ENCODE measurements at regions not wholly inside any gene's neighbourhood (a gene's known extent, or its start where the extent isn't known, plus 50 kb on each side); places are given as distances from the start of the nearest gene placed in this dataset.

DNA sequence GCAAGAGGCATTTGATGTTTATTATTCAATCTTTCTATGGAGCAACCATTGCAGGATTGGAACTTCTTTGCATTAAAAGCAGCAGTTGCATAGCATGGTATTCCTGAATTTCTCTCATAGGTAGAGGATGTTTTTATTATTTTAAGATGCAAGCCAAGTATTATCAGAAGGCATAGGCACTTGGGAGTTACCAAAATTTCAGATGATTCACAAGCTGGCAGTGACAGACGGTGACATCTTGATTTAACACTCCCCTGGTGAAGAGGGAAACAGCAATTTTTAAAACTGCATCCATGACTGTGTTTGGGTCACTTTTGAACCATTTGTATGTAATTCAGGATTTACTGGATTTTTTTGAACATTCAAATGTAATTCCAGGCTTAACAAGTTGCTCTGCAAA lies 654.3 kb downstream of the SLC4A3 start:
- TF ChIP-seq, protein P1, sequence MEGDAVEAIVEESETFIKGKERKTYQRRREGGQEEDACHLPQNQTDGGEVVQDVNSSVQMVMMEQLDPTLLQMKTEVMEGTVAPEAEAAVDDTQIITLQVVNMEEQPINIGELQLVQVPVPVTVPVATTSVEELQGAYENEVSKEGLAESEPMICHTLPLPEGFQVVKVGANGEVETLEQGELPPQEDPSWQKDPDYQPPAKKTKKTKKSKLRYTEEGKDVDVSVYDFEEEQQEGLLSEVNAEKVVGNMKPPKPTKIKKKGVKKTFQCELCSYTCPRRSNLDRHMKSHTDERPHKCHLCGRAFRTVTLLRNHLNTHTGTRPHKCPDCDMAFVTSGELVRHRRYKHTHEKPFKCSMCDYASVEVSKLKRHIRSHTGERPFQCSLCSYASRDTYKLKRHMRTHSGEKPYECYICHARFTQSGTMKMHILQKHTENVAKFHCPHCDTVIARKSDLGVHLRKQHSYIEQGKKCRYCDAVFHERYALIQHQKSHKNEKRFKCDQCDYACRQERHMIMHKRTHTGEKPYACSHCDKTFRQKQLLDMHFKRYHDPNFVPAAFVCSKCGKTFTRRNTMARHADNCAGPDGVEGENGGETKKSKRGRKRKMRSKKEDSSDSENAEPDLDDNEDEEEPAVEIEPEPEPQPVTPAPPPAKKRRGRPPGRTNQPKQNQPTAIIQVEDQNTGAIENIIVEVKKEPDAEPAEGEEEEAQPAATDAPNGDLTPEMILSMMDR (IDR thresholded peaks at IDR 0.05), result no peak
- Histone ChIP-seq H3K4me3 (no peak overlapping the region), H3K27ac (no peak overlapping the region)
- DNase-seq (ENCODE audit: low spot score), result no peak

GRCh38 chr2:220282236-220282635 lies 654.8 kb downstream of the SLC4A3 start:
- no peak for DNase-seq (ENCODE audit: low spot score)
- TF ChIP-seq, protein P1 (IDR thresholded peaks at IDR 0.05), result no peak
- H3K27ac ChIP-seq, result no peak overlapping the region

DNA sequence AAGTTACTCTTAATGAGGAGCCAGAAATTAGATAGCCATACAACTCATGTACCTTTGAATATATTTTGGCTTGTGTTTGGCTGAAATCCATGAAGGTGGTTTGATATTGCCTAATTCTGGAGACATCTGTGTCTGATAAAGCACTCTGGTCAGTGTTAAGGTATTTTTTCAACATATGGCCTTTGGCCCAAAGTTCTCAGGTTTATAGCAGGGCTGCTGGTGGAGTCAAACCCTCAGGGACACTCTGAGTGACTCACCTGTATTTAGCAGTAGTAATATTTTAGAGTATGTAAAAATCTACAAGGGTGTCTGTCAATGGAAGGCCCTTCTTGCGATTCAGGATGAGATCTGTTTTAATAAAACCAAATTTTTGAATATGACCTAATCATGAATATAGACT lies 666.5 kb downstream of the SLC4A3 start:
- TF ChIP-seq, protein P1 (IDR thresholded peaks at IDR 0.05), result no peak
- no peak for DNase-seq (ENCODE audit: low spot score)
- H3K27ac ChIP-seq, result no peak overlapping the region
- no peak overlapping the region for H3K4me3 ChIP-seq

More at GRCh38 chr2:220282236-220282635, 654.8 kb downstream of the SLC4A3 start:
- H3K4me3 ChIP-seq, result no peak overlapping the region

DNA sequence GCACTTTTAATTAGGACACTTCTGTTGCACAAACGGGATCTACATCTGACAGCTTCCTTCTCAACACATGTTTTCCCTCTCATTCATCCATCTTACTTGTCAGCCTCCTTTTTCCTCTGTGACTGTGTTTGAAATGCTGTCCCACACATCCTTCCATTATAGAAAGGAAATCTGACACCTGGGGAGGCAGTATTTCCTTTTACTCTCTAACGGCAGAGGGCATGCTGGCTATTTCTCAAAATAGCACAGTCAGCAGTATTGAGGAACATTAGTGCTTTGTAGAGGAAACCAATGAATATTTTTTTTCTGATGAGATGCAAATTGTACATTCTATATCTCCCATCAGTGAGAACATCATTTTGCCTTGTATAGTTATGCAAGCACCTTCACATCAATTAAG lies 668.7 kb downstream of the SLC4A3 start:
- DNase-seq (ENCODE audit: low spot score), result no peak
- Histone ChIP-seq H3K4me3 (no peak overlapping the region), H3K27ac (no peak overlapping the region)
- TF ChIP-seq, protein P1 (IDR thresholded peaks at IDR 0.05), result no peak

DNA sequence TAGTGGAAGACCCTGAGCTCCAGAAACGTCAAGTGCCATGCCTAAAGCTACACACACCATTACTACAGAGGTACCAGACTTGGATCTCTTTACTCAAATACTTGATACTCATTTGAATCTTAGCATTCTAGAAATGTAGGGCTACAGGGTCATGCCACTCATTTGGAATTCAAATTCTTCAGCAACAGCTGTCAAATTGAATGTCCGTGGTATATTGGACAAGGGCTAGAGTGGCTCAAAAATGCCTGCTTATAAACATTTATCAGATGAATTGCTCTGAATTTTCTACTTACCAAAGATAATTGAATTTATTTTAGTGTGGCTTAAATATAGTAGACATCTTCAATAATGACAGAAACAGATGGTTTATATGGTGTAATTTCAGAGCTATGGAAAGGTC lies 669.7 kb downstream of the SLC4A3 start:
- no peak overlapping the region for H3K27ac ChIP-seq
- DNase-seq (ENCODE audit: low spot score), result no peak
- TF ChIP-seq, protein P1 (IDR thresholded peaks at IDR 0.05), result no peak
- H3K4me3 ChIP-seq, result no peak overlapping the region

DNA sequence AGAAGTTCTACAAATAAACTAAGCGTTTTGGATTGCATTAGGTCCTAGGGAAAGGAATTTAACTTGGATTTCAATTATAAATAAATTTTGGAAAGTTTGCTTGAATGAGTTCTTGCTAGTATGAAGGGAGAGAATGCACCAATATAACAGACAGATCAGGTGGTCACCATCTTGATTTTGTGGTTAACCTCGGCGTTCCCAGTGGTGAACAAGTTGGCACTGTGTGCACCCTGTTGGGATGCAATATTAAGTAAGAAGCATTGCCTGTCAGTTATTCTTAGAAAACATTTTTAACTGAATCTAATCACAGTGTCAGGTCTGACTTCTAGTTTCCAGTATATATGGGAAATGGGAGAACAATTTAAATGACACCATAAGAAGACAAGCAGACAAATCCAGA lies 673.4 kb downstream of the SLC4A3 start:
- Histone ChIP-seq H3K27ac (no peak overlapping the region), H3K4me3 (no peak overlapping the region)
- TF ChIP-seq, protein P1 (IDR thresholded peaks at IDR 0.05), result no peak
- DNase-seq (ENCODE audit: low spot score), result no peak

DNA sequence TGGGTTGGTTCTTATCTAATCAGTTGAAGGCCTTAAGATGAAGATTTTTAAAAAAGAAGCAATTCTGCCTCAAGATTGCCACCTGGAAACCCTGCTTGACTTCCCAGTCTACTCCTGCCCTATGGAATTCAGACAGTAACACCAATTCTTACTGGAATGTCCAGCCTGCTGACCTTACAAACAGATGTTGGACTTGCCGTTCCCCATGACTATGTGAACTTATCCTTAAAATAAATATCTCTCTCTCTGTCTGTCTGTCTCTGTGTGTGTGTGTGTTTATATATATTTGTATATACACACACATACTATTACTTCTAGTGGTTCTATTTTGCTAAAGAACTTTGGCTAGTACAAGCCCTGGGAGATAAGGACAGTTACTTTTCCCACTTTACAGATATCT lies 675.3 kb downstream of the SLC4A3 start:
- TF ChIP-seq, protein P1 (IDR thresholded peaks at IDR 0.05), result no peak
- no peak overlapping the region for H3K27ac ChIP-seq
- H3K4me3 ChIP-seq, result no peak overlapping the region
- no peak for DNase-seq (ENCODE audit: low spot score)
